HL-60/S4 (cell line): ENCODE measurements at regions not wholly inside any gene's neighbourhood (a gene's known extent, or its start where the extent isn't known, plus 50 kb on each side); places are given as distances from the start of the nearest gene placed in this dataset.
"Not testable (repeated sequence)": the region's sequence is repeated elsewhere in the genome, so short reads cannot be mapped to it uniquely, and the experiment has no call there.

Source experiments
- in situ Hi-C: fragments of 300-500 bp; cut with MboI; formaldehyde crosslinking; loops from 2 replicates; pipeline ENCODE4 v1.14.3; 2022; ENCODE audit warnings: low sequenced_read_pairs

DNA sequence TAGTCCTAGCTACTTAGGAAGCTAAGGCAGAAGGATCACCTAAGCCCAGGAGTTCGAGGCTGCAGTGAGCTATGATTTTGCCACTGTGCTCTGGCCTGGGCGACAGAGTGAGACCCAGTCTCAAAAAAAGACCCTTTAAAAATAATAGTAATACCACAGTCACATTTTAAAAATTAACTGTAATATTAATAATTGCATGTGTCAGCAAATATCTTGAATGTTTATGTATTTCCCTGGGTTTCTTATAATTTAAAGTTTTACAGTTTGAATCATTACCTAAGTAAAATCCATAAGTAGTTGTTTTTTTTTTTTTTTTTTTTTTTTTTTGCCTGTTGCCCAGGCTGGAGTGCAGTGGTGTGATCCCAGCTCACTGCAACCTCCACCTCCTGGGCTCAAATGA, 69.2 kb downstream of the LYZL2 start:
- in situ Hi-C loops, result no loop called here

DNA sequence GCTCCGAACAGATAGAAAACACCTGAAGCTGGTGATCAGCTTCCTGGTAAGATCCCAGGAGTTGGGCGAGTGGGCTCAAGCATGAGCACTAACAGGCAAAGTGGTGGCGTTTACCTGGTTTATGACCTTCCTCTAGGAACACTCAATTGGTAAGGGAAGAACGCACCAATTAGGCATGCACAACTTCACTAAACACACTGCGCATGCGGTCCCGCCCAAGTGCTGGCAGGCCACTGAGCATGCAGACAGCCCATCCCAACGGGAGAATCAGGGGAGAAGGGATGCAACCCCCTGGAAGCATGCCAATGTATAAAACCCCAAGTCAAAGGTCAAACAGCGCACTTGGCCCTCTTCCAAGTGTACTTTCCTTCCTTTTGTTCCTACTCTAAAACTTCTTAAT, 70.4 kb downstream of the LYZL2 start:
- in situ Hi-C loops, result no loop called here

GRCh38 chr10:30558411-30558810, 71.1 kb downstream of the LYZL2 start:
- in situ Hi-C loops, result no loop called here

GRCh38 chr10:30557884-30558283, 71.7 kb downstream of the LYZL2 start:
- in situ Hi-C loops, result no loop called here

DNA sequence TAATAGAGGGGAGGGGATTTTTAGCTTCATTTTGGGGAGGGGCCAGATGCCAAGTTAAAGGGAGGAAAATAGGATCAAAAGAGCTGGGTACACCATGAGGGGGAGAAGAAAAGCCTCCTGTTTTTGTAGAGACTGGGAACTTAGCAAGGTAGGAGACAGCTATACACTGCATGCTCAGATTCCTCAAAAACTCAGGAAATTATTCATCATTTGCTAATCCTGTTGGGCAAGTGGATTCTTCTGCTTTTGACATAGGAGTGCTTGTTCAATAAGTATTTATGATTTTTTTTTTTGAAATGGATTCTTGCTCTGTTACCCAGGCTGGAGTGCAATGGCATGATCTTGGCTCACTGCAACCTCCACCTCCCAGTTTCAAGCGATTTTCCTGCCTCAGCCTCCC, 73.4 kb downstream of the LYZL2 start:
- in situ Hi-C loops, result no loop called here

- in situ Hi-C loops, result no loop called here
Observed at GRCh38 chr10:30555465-30555864, 74.1 kb downstream of the LYZL2 start.

DNA sequence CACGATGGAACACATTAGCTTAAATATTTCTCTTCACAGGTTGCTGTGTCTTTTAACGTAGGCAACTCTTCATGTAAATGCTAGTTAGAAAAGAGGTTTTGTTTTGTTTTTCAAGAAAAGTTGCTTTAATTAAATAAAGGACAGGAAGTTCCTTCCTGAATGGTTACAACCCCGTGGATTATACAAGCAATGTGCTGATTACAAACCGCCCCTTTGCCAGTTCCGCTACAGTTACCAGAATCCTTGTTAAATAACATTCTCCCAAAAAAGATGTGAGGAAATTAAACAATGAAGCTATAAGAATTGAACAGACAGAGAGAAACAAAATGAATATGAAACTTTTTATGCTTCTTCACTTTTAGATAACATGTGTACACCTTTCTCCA, 75.1 kb downstream of the LYZL2 start:
- in situ Hi-C loops, result no loop called here

- in situ Hi-C loops, result no loop called here
Observed at GRCh38 chr10:30553626-30554439, 75.7 kb downstream of the LYZL2 start.

- in situ Hi-C loops, result no loop called here
Observed at GRCh38 chr10:30553018-30553625, 76.4 kb downstream of the LYZL2 start.

DNA sequence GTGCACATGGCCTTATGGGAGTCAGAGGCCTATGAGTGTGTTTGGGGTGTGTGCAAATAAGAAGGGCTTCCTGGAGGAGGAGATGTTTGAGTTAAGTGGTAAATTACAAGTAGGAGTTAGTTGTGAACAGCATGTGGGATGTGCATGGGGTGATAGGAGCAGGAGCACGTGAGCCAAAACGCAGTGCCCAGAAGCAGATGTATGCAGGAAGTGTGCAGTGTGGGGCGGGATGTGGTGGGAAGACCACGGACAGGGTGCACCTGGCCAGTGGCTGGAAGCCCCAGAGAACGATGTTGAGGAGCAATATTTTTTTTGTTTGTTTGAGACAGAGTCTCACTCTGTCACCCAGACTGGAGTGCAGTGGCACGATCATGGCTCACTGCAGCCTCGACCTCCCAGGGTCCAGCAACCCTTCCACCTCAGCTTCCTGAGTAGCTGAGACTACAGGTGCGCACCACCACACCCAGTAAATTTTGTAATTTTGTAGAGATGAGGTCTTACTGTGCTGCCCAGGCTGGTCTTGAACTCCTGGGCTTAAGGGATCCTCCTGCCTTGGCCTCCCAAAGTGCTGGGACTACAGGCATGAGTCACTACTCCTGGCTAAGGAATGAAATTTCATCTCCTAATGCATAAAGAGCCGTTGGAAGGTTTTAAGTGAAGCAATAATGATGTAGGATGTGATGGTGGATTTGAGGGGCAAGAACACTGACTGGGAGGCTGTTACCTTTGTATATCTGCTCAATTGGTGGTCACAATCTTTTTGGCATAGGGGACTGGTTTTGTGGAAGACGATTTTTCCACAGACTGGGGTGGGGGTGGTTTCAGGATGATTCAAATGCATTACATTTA, 78.4 kb downstream of the LYZL2 start:
- in situ Hi-C loops, result no loop called here

DNA sequence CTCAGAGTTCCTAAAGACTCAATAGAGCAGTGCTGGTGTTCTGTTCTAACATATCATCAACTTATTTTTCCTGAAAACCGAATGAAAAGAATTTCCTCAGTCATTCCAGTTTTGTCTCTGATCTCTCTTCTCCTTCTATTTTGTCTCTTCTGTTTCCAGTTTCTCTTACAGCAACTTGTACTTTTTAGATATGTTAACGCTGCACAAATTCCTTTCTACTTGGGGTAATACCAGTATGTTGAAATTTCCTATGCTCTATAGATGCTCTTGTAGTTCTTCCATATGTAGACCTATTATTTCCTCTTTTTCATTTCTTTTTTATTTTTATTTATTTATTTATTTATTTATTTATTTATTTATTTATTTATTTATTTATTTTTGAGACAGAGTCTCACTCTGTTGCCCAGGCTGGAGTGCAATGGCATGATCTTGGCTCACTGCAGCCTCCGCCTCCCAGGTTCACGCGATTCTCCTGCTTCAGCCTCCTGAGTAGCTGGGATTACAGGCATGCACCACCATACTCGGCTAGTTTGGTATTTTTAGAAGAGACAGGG, 80.3 kb downstream of the LYZL2 start:
- in situ Hi-C loops, result not testable (repeated sequence)

DNA sequence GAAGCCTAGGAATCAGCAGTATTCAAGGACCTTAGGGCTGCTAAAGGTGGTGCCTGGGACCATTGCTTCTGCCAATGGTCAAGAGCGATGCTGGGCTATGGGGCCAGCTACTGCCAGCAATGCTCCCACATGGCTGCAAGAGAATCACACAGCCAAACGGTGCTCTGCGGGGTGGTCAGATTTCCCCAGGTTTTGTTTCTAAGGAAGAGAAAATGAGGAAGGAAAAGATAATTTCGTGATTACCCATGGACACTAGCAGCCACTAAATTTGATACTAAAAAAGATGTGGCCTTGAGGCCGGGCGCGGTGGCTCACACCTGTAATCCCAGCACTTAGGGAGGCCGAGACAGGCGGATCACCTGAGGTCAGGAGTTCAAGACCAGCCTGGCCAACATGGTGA, 83.0 kb downstream of the LYZL2 start:
- in situ Hi-C loops, result no loop called here

GRCh38 chr10:30542895-30543288, 86.7 kb downstream of the LYZL2 start:
- in situ Hi-C loops, result no loop called here

- in situ Hi-C loops, result no loop called here
Observed at GRCh38 chr10:30542001-30542894, 87.3 kb downstream of the LYZL2 start.

- in situ Hi-C loops, result no loop called here
Observed at GRCh38 chr10:30540276-30540675, 89.3 kb downstream of the LYZL2 start.

DNA sequence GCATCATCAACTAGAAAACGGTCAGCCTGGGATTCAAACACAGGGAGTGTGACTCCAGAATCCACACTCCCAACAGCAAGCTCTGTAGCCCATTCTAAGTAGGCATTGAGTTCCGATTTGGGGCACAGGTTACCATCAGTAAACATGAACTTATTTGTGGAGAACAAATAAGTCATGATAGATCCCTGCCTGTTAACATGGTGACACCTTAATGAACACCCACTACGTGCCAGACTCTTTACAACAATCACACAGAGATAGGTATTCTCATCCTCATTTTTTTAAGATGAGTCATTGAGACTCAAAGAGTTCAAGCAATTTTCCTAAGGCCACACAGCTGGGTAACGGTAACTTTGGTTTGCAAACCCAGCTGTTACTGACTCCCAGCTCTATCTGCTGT, 91.5 kb downstream of the LYZL2 start:
- in situ Hi-C loops, result loop anchor here (5.0 kb wide), 1 partner anchor 126 kb away; no protein-coding TSS in a partner anchor

GRCh38 chr10:30537586-30537985, 92.0 kb downstream of the LYZL2 start:
- in situ Hi-C loops, result loop anchor here (5.0 kb wide), 1 partner anchor 125 kb away; no protein-coding TSS in a partner anchor

- in situ Hi-C loops, result loop anchor here (5.0 kb wide), 1 partner anchor 125 kb away; no protein-coding TSS in a partner anchor
Observed at GRCh38 chr10:30537158-30537557, 92.4 kb downstream of the LYZL2 start.

DNA sequence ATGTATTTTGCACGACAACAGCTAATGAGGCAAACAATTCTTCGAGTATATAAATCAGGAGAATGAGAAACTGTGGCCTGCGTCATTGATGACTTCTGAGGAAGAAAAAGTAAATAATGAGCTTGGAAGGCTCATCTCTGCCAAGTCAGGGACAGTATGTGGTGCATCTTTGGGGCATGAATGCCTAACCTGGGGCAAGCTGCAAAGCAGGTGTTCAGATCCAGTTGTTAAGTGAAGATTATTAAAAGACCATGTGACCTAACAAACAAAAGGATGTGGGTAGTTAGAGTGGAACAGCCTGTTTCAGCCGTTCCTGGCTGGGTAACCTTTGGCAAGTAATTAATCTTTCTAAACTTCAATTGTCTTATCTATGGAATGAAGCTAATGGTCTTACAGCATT, 93.0 kb downstream of the LYZL2 start:
- in situ Hi-C loops, result loop anchor here (5.0 kb wide), 1 partner anchor 124 kb away; no protein-coding TSS in a partner anchor

GRCh38 chr10:30535677-30536076, 93.9 kb downstream of the LYZL2 start:
- in situ Hi-C loops, result loop anchor here (5.0 kb wide), 1 partner anchor 123 kb away; no protein-coding TSS in a partner anchor
